Activated effector memory CD4-positive, alpha-beta T cell treated with Interleukin-2 at 50 U/mL for 16 hours (primary cell): ENCODE measurements at regions not wholly inside any gene's neighbourhood (a gene's known extent, or its start where the extent isn't known, plus 50 kb on each side); places are given as distances from the start of the nearest gene placed in this dataset.
"Not testable (repeated sequence)": the region's sequence is repeated elsewhere in the genome, so short reads cannot be mapped to it uniquely, and the experiment has no call there.

Experiments used
- DNase-seq: peaks from one replicate; pipeline ENCODE4 v3.0.0-alpha.2; 2020

DNA sequence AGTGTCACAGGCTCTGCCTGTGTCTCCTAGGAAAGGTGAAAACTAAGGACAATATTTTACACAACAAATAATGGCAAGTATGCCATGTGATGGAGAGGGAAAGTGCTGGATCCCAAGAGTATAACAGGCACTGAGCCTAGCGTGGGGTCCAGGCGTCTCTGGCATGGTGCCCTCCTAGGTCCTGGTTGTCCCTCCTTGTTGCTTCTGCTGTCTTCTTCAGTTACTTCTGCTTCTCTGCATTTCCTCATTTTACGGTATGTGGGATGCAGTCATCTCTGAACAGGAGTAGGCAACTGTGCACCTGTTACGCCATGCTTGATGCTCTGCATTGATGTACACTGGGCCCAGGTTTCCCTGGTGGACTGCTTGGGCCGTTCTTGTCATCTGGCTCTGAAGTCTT lies 1480.8 kb downstream of the FOXD4L5 start:
- not testable (repeated sequence) for DNase-seq

DNA sequence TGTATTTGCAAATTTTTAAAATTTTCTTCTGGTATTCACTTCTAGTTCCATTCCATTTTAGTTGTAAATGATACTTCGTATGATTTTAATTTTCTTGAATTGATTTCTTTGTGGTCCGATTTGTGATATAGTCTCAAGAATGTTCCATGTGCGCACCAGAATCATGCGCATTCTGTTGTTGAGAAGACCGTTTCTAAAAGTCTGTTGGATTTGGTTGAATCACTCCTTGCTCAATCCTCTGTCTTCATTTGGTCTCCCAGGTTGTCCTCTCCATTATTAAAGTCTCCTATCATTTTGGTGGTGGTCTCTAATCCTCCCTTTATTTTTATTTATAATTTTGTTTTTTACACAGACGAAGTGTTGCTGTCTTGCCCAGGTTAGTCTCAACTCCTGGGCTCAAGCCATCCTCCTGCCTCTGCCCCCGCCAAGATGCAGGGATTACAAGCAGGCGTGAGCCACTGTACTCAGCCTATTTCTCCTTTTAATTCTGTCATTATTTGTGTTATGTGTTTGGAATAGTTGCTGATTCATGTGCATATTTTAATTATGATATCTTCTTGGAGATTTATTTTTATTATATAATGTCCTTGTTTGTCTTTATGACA lies 1490.8 kb downstream of the FOXD4L5 start:
- not testable (repeated sequence) for DNase-seq

- DNase-seq = not testable (repeated sequence)
Observed at GRCh38 chr9:63787454-63787853, 1497.6 kb downstream of the FOXD4L5 start.

GRCh38 chr9:63785059-63785458 lies 1500.0 kb downstream of the FOXD4L5 start:
- not testable (repeated sequence) for DNase-seq

GRCh38 chr9:63784421-63784820 lies 1500.6 kb downstream of the FOXD4L5 start:
- DNase-seq = not testable (repeated sequence)

- DNase-seq = not testable (repeated sequence)
Observed at GRCh38 chr9:63781817-63782439, 1503.1 kb downstream of the FOXD4L5 start.

- not testable (repeated sequence) for DNase-seq
Observed at GRCh38 chr9:63781390-63781789, 1503.6 kb downstream of the FOXD4L5 start.

- not testable (repeated sequence) for DNase-seq
Observed at GRCh38 chr9:63776220-63776619, 1508.8 kb downstream of the FOXD4L5 start.

DNA sequence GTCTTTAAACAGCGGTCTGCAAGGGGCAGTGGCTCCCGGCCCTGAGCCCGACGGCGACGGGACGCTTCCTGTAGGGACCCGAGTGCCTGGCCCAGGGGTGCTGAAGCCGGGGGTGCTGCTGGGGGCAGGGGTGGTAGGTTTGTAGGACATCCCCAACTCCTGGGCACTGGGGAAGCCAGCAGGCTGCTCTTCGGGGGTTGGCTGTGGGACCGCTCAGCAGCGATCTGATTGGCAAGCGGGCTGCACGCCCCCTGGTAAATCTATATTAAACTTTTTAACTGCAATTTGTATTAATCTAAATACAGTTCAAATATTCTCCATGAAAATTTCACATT lies 1510.0 kb downstream of the FOXD4L5 start:
- not testable (repeated sequence) for DNase-seq

DNA sequence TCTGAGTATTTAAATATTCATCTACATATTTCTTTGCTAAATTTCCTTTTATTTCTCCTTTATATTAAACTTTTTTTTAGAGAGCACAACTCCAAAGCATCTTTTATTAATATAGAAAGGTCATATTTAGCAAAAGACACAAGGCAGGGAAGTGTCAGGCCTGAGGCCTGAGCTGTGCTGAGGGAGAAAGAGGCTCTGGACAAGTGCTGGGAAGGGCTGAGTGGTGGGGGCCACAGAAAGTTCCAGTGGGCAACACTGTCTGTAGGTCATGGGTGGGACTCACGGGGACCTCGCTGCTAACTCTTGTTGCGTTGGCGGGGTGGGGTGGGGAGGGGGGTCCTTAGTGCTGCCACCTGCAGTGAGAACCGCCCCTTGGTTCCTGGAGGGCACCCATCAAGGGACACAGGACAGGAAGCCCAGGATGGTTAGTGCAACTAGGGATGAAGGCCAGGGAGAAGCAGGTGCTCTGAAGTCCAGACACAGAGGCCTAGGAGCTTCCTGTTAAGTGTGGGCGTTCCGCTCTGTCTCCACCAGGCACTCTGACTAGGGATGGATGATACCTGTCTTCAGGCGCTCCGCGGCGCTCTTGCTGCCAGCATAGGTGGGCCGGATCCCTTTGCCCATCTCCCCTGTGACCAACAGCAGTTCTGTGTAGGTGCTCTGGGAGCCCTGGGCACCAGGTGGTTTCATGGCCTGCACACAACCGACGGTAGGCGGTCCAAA lies 1510.5 kb downstream of the FOXD4L5 start:
- DNase-seq = not testable (repeated sequence)

DNA sequence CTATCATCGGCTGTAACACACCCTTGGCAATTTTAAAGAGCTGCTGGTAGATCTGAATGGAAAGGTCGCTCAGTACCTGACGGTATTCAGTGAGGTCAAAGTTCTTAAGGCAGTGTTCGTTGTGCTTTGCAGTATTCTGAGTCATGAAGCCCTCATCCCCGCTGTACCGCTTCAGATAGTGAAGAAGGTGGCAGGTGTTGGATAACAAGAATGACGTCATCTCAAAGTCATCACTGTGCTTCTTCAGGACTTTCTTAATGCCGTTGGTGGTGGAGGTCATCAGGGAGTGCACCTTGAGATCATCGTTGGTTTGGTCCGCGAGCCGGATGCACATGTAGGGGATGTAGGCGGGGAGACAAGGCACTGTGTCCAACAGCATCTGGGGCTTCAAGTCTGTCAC lies 1522.8 kb downstream of the FOXD4L5 start:
- not testable (repeated sequence) for DNase-seq

DNA sequence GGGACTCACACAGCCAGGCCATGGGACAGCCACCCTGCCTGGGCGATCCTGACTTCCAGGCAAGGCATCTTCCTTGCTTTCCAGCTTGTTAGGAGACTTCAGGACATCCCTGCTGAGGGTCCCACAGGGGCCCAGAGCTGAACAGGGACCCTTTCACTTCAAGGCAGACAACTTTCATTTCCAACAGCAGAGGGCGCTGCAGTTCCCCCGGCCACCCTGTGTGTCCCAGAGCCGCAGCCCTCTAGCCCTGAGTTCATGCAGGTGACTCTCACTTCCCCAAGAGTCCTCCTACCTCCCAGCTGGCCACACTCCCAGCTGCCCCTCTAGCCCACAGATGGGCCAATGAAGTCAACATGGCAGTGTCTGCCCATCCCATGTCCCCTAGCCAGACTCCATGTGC lies 1556.0 kb downstream of the FOXD4L5 start:
- DNase-seq = not testable (repeated sequence)

- DNase-seq = no peak
Observed at GRCh38 chr9:63728287-63728686, 1556.7 kb downstream of the FOXD4L5 start.

GRCh38 chr9:63708285-63708684 lies 1576.7 kb downstream of the FOXD4L5 start:
- not testable (repeated sequence) for DNase-seq

DNA sequence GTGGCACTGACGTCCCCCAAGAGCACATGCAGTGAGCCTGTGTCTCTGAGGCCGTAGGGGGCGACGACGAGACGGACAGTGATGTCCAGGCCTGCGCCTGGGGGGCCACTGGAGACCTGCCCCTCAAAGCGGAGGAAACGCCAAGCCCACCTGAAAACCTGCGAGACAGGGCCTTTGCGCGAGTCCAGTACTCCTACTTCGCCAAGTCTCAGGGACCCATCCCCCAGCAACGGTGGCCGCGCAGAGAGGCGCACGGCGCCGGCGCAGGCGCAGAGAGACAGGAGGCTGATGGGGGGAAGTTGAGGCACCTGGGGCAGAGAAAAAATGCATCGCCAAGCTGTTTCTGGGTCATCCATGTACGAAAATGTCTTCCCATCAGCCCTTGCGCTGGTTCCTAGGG lies 1580.6 kb downstream of the FOXD4L5 start:
- DNase-seq = not testable (repeated sequence)

DNA sequence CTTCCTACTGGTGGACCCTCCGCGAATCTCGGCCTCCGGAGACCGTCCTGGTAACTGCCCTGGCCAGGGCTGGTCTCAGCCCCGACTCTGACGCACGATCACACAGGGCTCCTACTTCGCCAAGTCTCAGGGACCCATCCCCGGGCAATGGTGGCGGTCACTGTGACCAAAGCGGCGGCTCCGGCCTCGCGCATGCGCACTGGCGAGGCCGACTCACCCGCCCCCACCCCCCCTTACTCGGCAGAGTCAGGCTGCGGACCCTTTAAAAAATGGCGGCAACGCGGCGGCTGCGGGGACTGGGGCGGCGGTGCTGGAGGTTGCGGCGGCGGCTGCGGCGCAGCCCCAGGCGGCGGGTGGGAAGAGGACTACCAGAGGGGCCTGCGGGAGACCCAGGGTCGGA lies 1581.3 kb downstream of the FOXD4L5 start:
- DNase-seq = peak; percentile 16

DNA sequence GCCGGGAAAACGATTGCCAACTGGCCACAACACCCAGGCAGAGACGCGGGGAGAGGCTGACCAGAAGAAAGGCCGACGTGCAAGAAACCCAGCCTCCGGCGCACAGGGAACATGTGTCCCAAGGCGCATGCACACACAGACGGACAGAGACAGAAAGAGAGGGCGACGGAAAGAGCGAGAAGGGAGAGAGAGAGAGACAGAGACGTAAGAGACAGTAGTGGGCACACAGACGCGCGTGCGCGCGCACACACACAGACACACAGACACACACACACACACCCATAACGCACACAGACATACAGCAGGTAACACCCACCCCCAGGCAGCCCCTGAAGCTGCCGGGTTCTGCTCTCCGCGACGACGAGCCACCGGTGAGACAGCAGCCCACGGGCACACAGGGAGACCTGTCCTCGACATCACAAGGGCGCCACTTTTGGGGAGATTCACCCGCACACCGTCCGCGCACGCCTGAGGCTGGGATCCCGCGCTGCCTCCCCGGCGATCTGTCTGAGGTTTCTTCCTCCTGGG lies 1581.8 kb downstream of the FOXD4L5 start:
- DNase-seq = not testable (repeated sequence)
